ENCODE measurements at regions not wholly inside any gene's neighbourhood (a gene's known extent, or its start where the extent isn't known, plus 50 kb on each side); places are given as distances from the start of the nearest gene placed in this dataset.
"Not testable (repeated sequence)": the region's sequence is repeated elsewhere in the genome, so short reads cannot be mapped to it uniquely, and the experiment has no call there.

DNA sequence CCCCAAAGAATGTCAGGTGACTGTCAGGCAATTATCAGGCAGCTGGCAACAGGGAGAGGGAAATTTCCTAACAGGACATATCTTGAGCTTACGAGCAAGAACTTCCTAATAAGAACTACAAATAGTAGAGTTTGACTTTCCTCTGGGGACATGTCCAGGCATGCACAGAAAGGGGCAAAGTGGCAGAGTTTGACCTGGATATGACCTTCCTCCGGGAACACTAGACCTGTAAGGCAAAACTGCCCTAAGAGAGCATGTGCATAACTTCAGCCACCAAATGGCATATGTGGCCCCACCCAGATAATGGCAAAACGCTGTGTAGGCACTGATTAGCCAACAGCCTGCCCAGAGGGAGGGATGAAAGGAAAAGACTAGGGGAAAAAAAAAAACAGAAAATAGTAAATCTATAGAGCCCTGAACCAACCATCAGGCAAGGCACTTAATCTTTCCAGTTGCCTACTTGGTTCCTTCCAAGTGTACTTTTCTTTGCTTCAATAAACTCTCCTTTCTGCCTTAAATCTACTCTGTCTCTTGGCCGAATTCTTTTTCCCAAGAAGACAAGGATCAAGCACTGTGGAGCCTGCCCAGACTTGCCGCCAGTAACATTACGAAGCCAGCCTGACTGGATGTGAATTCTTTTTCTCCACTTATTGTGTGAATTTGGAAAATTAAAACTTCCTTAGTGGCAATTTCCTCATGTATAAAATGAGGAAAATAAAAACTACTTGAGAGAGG, 164.1 kb downstream of the SPTSSA start:
- Histone ChIP-seq H3K27ac (ENCODE audit: low read depth in 1 of 2, low read length in 1 of 2) (no peak overlapping the region), H3K27me3 (ENCODE audit: control insufficient read depth in 2 of 2, insufficient read depth in 1 of 2, low read length in 1 of 2) (no peaks in the 10 kb centered on the region), H3K4me1 (ENCODE audit: control insufficient read depth in 2 of 2, insufficient read depth in 2 of 2, low read length in 2 of 2) (no peaks in the 10 kb centered on the region), H3K4me3 (ENCODE audit: low read length in 2 of 2) (no peak overlapping the region), H3K9me3 (ENCODE audit: control insufficient read depth in 2 of 2, insufficient read depth in 1 of 2, low read length in 1 of 2) (no peaks in the 10 kb centered on the region), H3K36me3 (ENCODE audit: control insufficient read depth in 2 of 2, insufficient read depth in 2 of 2, low read length in 1 of 2) (no peaks in the 10 kb centered on the region)
- no peak for DNase-seq (ENCODE audit: low read depth in 6 of 9, low spot score in 9 of 9)
- WGBS = 74% methylated on average over 6 of the region's 6 CpGs

DNA sequence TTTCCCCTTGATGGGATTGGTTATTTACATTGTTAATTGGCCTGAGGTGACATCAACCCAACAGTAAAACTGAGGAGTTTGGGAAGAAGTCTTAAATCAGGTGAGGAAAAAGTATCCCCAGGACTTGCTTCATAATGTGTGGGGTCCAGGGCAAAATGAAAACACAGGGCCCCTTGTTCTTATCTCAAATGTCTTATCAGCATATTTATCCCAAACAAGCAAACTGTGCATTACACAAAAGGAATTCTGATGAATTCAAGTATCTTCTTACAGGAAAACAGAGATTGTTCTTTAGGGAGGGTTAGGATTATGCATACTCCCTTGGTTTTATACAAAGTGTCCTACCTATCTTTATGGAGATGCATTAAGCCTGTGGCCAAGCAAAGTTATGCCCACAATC, 178.4 kb downstream of the SPTSSA start:
- Histone ChIP-seq H3K9me3 (ENCODE audit: control insufficient read depth in 2 of 2, insufficient read depth in 1 of 2, low read length in 1 of 2) (no peaks in the 10 kb centered on the region), H3K27ac (ENCODE audit: low read depth in 1 of 2, low read length in 1 of 2) (no peak overlapping the region), H3K4me3 (ENCODE audit: low read length in 2 of 2) (no peak overlapping the region), H3K36me3 (ENCODE audit: control insufficient read depth in 2 of 2, insufficient read depth in 2 of 2, low read length in 1 of 2) (no peaks in the 10 kb centered on the region), H3K4me1 (ENCODE audit: control insufficient read depth in 2 of 2, insufficient read depth in 2 of 2, low read length in 2 of 2) (no peaks in the 10 kb centered on the region), H3K27me3 (ENCODE audit: control insufficient read depth in 2 of 2, insufficient read depth in 1 of 2, low read length in 1 of 2) (no peaks in the 10 kb centered on the region)
- no peak for DNase-seq (ENCODE audit: low read depth in 6 of 9, low spot score in 9 of 9)

DNA sequence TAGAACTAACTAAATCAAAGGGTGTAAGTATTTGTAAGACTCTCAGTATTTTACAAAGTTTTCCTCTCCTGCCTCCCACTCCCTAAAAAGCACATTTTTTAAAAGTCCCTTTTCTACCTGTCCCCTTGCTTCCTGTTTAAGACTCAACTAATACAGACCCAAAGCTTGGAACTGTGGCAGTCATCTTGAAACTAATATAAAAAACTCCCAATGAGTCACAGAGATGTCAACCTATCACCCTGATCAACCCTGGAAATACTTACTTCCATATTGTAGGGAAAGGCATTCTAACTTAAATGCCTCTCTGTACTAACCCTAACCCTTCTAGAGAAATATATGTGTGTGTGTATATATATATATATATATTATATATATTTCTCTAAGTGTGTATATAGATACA, 184.8 kb downstream of the SPTSSA start:
- no peaks in the 10 kb centered on the region for H3K9me3 ChIP-seq (ENCODE audit: control insufficient read depth in 2 of 2, insufficient read depth in 1 of 2, low read length in 1 of 2)

DNA sequence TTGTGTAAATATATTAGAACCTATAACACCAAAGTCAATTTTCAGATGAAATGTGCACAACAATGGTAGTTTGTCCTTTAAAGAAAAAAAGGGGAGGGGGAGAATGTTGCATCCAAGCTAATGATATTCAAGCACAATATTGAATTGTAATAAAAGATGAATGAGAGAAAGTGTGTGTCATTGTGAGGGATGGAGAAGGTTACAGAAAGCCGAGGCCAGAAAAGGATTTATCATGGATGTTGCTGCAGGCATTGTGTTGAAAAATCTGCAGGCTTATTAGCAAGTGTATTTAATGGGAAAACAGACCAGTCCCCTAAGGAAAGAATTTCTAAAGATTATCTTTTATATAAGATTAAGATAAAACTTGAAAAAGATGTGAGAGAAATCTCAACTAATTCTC, 186.5 kb downstream of the SPTSSA start:
- Histone ChIP-seq H3K9me3 (ENCODE audit: control insufficient read depth in 2 of 2, insufficient read depth in 1 of 2, low read length in 1 of 2) (no peaks in the 10 kb centered on the region), H3K4me3 (ENCODE audit: low read length in 2 of 2) (no peak overlapping the region), H3K27ac (ENCODE audit: low read depth in 1 of 2, low read length in 1 of 2) (no peak overlapping the region), H3K4me1 (ENCODE audit: control insufficient read depth in 2 of 2, insufficient read depth in 2 of 2, low read length in 2 of 2) (no peaks in the 10 kb centered on the region), H3K27me3 (ENCODE audit: control insufficient read depth in 2 of 2, insufficient read depth in 1 of 2, low read length in 1 of 2) (no peaks in the 10 kb centered on the region), H3K36me3 (ENCODE audit: control insufficient read depth in 2 of 2, insufficient read depth in 2 of 2, low read length in 1 of 2) (no peaks in the 10 kb centered on the region)
- no peak for DNase-seq (ENCODE audit: low read depth in 6 of 9, low spot score in 9 of 9)
- 97% methylated on average over 1 of the region's 1 CpG for WGBS

More for the DNA sequence above, 184.8 kb downstream of the SPTSSA start:
- H3K36me3 ChIP-seq (ENCODE audit: control insufficient read depth in 2 of 2, insufficient read depth in 2 of 2, low read length in 1 of 2) = no peaks in the 10 kb centered on the region
- H3K27me3 ChIP-seq (ENCODE audit: control insufficient read depth in 2 of 2, insufficient read depth in 1 of 2, low read length in 1 of 2) = no peaks in the 10 kb centered on the region
- H3K27ac ChIP-seq (ENCODE audit: low read depth in 1 of 2, low read length in 1 of 2) = no peak overlapping the region
- H3K4me1 ChIP-seq (ENCODE audit: control insufficient read depth in 2 of 2, insufficient read depth in 2 of 2, low read length in 2 of 2) = no peaks in the 10 kb centered on the region
- no peak overlapping the region for H3K4me3 ChIP-seq (ENCODE audit: low read length in 2 of 2)
- DNase-seq (ENCODE audit: low read depth in 6 of 9, low spot score in 9 of 9) = no peak

DNA sequence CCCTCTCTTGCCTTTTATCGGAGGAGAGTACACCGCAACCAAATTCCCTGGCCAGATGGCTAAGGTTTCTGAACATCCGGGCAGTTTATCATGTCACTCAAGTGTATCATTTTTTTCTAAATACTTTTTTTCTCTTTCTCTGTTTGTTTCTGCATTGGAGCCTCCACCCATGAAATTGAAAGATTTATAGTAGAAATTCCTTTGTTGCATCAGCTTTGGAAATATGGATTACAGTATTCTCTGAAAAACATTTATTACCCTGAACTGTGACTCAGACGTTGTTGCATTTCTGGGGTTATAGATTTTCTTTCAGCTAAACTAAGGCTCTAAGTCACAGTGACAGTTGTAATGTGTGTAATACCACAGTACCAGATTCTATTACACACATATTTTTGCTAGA, 187.0 kb downstream of the SPTSSA start:
- no peaks in the 10 kb centered on the region for H3K36me3 ChIP-seq (ENCODE audit: control insufficient read depth in 2 of 2, insufficient read depth in 2 of 2, low read length in 1 of 2)
- no peaks in the 10 kb centered on the region for H3K9me3 ChIP-seq (ENCODE audit: control insufficient read depth in 2 of 2, insufficient read depth in 1 of 2, low read length in 1 of 2)
- no peaks in the 10 kb centered on the region for H3K4me1 ChIP-seq (ENCODE audit: control insufficient read depth in 2 of 2, insufficient read depth in 2 of 2, low read length in 2 of 2)
- H3K27ac ChIP-seq (ENCODE audit: low read depth in 1 of 2, low read length in 1 of 2) = no peak overlapping the region
- DNase-seq (ENCODE audit: low read depth in 6 of 9, low spot score in 9 of 9) = no peak
- no peaks in the 10 kb centered on the region for H3K27me3 ChIP-seq (ENCODE audit: control insufficient read depth in 2 of 2, insufficient read depth in 1 of 2, low read length in 1 of 2)
- 94% methylated on average over 4 of the region's 4 CpGs for WGBS
- H3K4me3 ChIP-seq (ENCODE audit: low read length in 2 of 2) = no peak overlapping the region

DNA sequence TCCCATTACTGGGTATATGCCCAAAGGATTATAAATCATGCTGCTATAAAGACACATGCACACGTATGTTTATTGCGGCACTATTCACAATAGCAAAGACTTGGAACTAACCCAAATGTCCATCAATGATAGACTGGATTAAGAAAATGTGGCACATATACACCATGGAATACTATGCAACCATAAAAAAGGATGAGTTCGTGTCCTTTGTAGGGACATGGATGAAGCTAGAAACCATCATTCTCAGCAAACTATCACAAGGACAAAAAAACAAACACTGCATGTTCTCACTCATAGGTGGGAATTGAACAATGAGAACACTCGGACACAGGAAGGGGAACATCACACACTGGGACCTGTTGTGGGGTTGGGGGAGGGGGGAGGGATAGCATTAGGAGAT, 188.3 kb downstream of the SPTSSA start:
- not testable (repeated sequence) for DNase-seq (ENCODE audit: low read depth in 6 of 9, low spot score in 9 of 9); H3K9me3 ChIP-seq (ENCODE audit: control insufficient read depth in 2 of 2, insufficient read depth in 1 of 2, low read length in 1 of 2); H3K4me3 ChIP-seq (ENCODE audit: low read length in 2 of 2); H3K27ac ChIP-seq (ENCODE audit: low read depth in 1 of 2, low read length in 1 of 2); H3K36me3 ChIP-seq (ENCODE audit: control insufficient read depth in 2 of 2, insufficient read depth in 2 of 2, low read length in 1 of 2); H3K27me3 ChIP-seq (ENCODE audit: control insufficient read depth in 2 of 2, insufficient read depth in 1 of 2, low read length in 1 of 2); H3K4me1 ChIP-seq (ENCODE audit: control insufficient read depth in 2 of 2, insufficient read depth in 2 of 2, low read length in 2 of 2)
- WGBS = 85% methylated on average over 2 of the region's 4 CpGs

DNA sequence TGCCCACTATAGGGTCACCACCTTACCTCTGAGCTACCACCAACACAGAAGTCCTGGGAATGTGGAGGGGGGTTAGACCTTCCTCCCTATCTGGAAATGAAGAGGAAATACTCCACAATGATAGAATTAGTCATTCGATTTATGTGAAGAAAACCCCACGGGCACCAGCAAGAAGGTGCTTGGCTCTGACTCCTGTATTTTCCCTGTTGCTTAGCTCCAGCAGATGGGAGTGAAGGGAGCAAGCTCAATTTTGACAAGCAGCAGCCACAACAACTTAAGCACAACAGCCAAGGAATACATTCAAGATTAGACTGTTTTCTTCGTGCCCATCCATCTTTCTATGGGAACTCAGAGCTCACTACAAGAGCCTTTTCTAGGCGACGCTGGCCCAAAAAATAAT, 191.7 kb downstream of the SPTSSA start:
- Histone ChIP-seq H3K36me3 (ENCODE audit: control insufficient read depth in 2 of 2, insufficient read depth in 2 of 2, low read length in 1 of 2) (no peaks in the 10 kb centered on the region), H3K4me3 (ENCODE audit: low read length in 2 of 2) (no peak overlapping the region), H3K27ac (ENCODE audit: low read depth in 1 of 2, low read length in 1 of 2) (no peak overlapping the region), H3K9me3 (ENCODE audit: control insufficient read depth in 2 of 2, insufficient read depth in 1 of 2, low read length in 1 of 2) (no peaks in the 10 kb centered on the region), H3K27me3 (ENCODE audit: control insufficient read depth in 2 of 2, insufficient read depth in 1 of 2, low read length in 1 of 2) (no peaks in the 10 kb centered on the region), H3K4me1 (ENCODE audit: control insufficient read depth in 2 of 2, insufficient read depth in 2 of 2, low read length in 2 of 2) (no peaks in the 10 kb centered on the region)
- no peak for DNase-seq (ENCODE audit: low read depth in 6 of 9, low spot score in 9 of 9)
- WGBS = 94% methylated on average over 5 of the region's 5 CpGs

DNA sequence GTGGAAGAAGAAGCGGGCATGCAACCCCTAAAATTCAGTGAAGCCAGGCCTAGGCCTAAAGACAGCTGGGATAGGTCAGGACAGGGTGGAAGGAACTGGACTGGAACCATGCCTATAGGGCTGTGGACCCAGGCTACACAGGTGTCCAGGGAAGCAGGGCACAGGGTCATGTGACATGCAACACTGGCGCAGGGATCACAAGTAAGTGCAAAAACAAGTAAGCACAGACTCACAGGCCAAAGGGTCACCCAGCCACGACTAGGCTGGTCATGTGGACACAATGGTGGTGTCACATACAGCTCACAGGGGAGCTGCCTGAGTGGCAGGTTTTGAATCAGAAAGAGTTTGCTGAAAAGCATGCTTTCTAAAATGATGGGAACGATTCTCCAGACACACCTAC, 195.7 kb downstream of the SPTSSA start:
- DNase-seq (ENCODE audit: low read depth in 6 of 9, low spot score in 9 of 9) = no peak
- Histone ChIP-seq H3K4me3 (ENCODE audit: low read length in 2 of 2) (no peak overlapping the region), H3K36me3 (ENCODE audit: control insufficient read depth in 2 of 2, insufficient read depth in 2 of 2, low read length in 1 of 2) (no peaks in the 10 kb centered on the region), H3K9me3 (ENCODE audit: control insufficient read depth in 2 of 2, insufficient read depth in 1 of 2, low read length in 1 of 2) (no peaks in the 10 kb centered on the region), H3K27ac (ENCODE audit: low read depth in 1 of 2, low read length in 1 of 2) (no peak overlapping the region), H3K4me1 (ENCODE audit: control insufficient read depth in 2 of 2, insufficient read depth in 2 of 2, low read length in 2 of 2) (no peaks in the 10 kb centered on the region), H3K27me3 (ENCODE audit: control insufficient read depth in 2 of 2, insufficient read depth in 1 of 2, low read length in 1 of 2) (no peaks in the 10 kb centered on the region)
- 88% methylated on average over 4 of the region's 4 CpGs for WGBS

DNA sequence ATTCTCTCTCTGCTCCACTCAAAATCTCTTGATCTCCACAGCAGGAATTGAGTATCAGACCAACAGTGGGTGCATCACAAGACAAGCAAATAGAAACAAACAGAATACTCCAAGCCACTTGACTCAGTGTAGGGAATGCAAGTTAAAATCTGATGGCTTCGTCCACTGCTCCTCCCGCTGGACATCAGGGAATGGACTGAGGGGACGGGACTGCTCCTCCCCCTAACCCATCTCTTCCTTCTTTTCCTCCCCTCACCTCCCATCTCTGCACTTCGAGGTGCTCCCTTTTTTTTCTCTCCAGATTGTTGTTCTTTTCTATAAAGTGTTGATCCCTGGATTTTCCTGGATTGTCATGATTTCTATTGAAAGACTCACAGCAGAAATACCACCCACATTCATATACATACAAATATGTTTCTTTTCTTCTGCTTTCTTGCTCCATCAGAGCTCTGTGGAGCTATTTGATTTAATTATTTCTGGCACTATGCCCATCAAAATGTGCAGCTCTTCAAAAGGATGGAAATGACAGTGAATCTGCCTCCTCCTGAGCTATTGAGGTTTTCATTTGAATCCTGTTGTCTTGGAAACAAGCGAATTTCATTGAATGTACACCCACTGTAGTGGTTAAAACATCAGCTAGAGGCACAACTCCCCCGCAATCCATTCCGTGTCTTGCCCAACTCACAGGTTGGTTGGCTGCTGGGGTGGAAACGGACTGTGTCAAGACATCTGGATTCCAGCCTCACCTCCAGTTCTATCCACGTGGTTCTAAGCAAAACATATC, 199.7 kb downstream of the SPTSSA start:
- Histone ChIP-seq H3K27me3 (ENCODE audit: control insufficient read depth in 2 of 2, insufficient read depth in 1 of 2, low read length in 1 of 2) (no peaks in the 10 kb centered on the region), H3K4me3 (ENCODE audit: low read length in 2 of 2) (no peak overlapping the region), H3K27ac (ENCODE audit: low read depth in 1 of 2, low read length in 1 of 2) (no peak overlapping the region), H3K4me1 (ENCODE audit: control insufficient read depth in 2 of 2, insufficient read depth in 2 of 2, low read length in 2 of 2) (no peaks in the 10 kb centered on the region), H3K36me3 (ENCODE audit: control insufficient read depth in 2 of 2, insufficient read depth in 2 of 2, low read length in 1 of 2) (no peaks in the 10 kb centered on the region), H3K9me3 (ENCODE audit: control insufficient read depth in 2 of 2, insufficient read depth in 1 of 2, low read length in 1 of 2) (no peaks in the 10 kb centered on the region)
- no peak for DNase-seq (ENCODE audit: low read depth in 6 of 9, low spot score in 9 of 9)
- WGBS = 89% methylated on average over 9 of the region's 9 CpGs

Measured in thymus (tissue), 11 donors.